Body of pancreas (tissue), 4 donors: ENCODE measurements at regions not wholly inside any gene's neighbourhood (a gene's known extent, or its start where the extent isn't known, plus 50 kb on each side); places are given as distances from the start of the nearest gene placed in this dataset.

ENCODE experiments used
- ATAC-seq: fragments of 150-250 bp; one replicate; pipeline ENCODE4 v1.9.1; 2016
- DNase-seq, 4 donors: peaks; one replicate each; pipeline ENCODE4 v3.0.0-alpha.2; 2019
- H3K27ac ChIP-seq, 4 donors: fragments of 200-600 bp; sonication (generic); 1 replicate in 3 of 4; 2 replicates in 1 of 4; pipeline versions ENCODE4 v1.5.1 to v1.6.1; 2016 to 2019; ENCODE audit warnings: mild to moderate bottlenecking in 1 of 4, mixed read lengths in 1 of 4, moderate library complexity in 1 of 4
- H3K27me3 ChIP-seq, 2 donors: fragments of 200-600 bp; sonication (generic); one replicate each; pipeline ENCODE4 v1.6.0; 2016; ENCODE audit warnings: mild to moderate bottlenecking in 1 of 2
- H3K36me3 ChIP-seq, 2 donors: fragments of 200-600 bp; sonication (generic); replicated peaks in 1 of 2; 2 replicates each; pipeline ENCODE4 v1.5.1; 2016; ENCODE audit warnings: low read depth in 2 of 2; ENCODE audit not compliant: insufficient read depth in 1 of 2
- H3K4me1 ChIP-seq: fragments of 200-600 bp; sonication (generic); one replicate; pipeline ENCODE4 v1.6.0; 2016
- H3K4me3 ChIP-seq, 2 donors: fragments of 200-600 bp; sonication (generic); 1 replicate in 1 of 2; 2 replicates in 1 of 2; pipeline ENCODE4 v1.5.1; 2016 to 2019
- H3K9me3 ChIP-seq, 3 donors: fragments of 200-600 bp; sonication (generic); 1 replicate in 2 of 3; 2 replicates in 1 of 3; pipeline ENCODE4 v1.5.1; 2016
- CTCF ChIP-seq, 7 experiments: fragments of 450-650 bp in 4 of 7; fragments of 200-600 bp in 3 of 7; sonication (generic) in 3 of 7; IDR thresholded peaks; one replicate each; pipeline ENCODE4 v1.5.1; 2016 to 2019; ENCODE audit warnings: antibody characterized with exemption in 7 of 7
- POLR2A ChIP-seq, 3 donors: fragments of 450-650 bp; IDR thresholded peaks; one replicate each; pipeline ENCODE4 v1.6.1; 2016; ENCODE audit warnings: antibody characterized with exemption in 3 of 3, mild to moderate bottlenecking in 2 of 3
- WGBS, 2 donors: methylation state at CpG; one replicate each; pipeline ENCODE4 v1.1.5; 2017; 5-methylcytosine and 5-hydroxymethylcytosine counted together
- intact Hi-C: fragments of 100-400 bp; cut with DNase I; formaldehyde crosslinking; loops from one replicate; pipeline ENCODE4 v1.15.1; 2023

GRCh38 chr2:161103451-161103831 is 56.8 kb upstream of the TANK start:
- intact Hi-C loops, result no loop called here
- Histone ChIP-seq H3K27me3 (no peaks in the 10 kb centered on the region), H3K9me3 (no peaks in the 10 kb centered on the region), H3K4me1 (no peaks in the 10 kb centered on the region), H3K36me3 (no peaks in the 10 kb centered on the region), H3K27ac (no peak overlapping the region), H3K4me3 (no peak overlapping the region)
- no peak for ATAC-seq
- 77 to 79% methylated on average over 4 of the region's 4 CpGs for WGBS, 2 donors
- DNase-seq, result no peak
- TF ChIP-seq CTCF (IDR thresholded peaks at IDR 0.05), result no peak
- no peak for TF ChIP-seq POLR2A (IDR thresholded peaks at IDR 0.05)

- intact Hi-C loops, result no loop called here
- no peaks in the 10 kb centered on the region for H3K4me1 ChIP-seq
- H3K27ac ChIP-seq, result no peak overlapping the region
- ATAC-seq, result no peak
- no peak for DNase-seq
- no peaks in the 10 kb centered on the region for H3K27me3 ChIP-seq
- H3K4me3 ChIP-seq, result no peak overlapping the region
- TF ChIP-seq POLR2A (IDR thresholded peaks at IDR 0.05), result no peak
- TF ChIP-seq CTCF (IDR thresholded peaks at IDR 0.05), result no peak
- no peaks in the 10 kb centered on the region for H3K9me3 ChIP-seq
- 34 to 49% methylated on average over 5 of the region's 5 CpGs for WGBS, 2 donors
- no peaks in the 10 kb centered on the region for H3K36me3 ChIP-seq
Measured at GRCh38 chr2:161104054-161104553, 56.1 kb upstream of the TANK start.

- no peak for DNase-seq
- H3K9me3 ChIP-seq, result no peaks in the 10 kb centered on the region
- H3K27me3 ChIP-seq, result no peaks in the 10 kb centered on the region
- H3K4me3 ChIP-seq, result no peak overlapping the region
- no peaks in the 10 kb centered on the region for H3K4me1 ChIP-seq
- ATAC-seq, result no peak
- H3K36me3 ChIP-seq, result no peaks in the 10 kb centered on the region
- no peak overlapping the region for H3K27ac ChIP-seq
- WGBS, 2 donors, result 85 to 100% methylated on average over 1 of the region's 1 CpG
- intact Hi-C loops, result no loop called here
- TF ChIP-seq CTCF (IDR thresholded peaks at IDR 0.05) (no peak), POLR2A (IDR thresholded peaks at IDR 0.05) (no peak)
Measured at GRCh38 chr2:161107265-161107664, 53.0 kb upstream of the TANK start.
